ENCODE measurements at regions not wholly inside any gene's neighbourhood (a gene's known extent, or its start where the extent isn't known, plus 50 kb on each side); places are given as distances from the start of the nearest gene placed in this dataset.

GRCh38 chr14:98961191-98961590 lies 310.8 kb downstream of the BCL11B start:
- H3K27ac ChIP-seq (ENCODE audit: insufficient read depth, low read length) = no peak overlapping the region
- no peak overlapping the region for H3K14ac ChIP-seq (replicated peaks; ENCODE audit: low read depth, low read length)
- no peaks in the 10 kb centered on the region for H3K27me3 ChIP-seq (ENCODE audit: control insufficient read depth, insufficient read depth, low read length)
- WGBS, 2 experiments (ENCODE audit: extremely low coverage in 2 of 2, insufficient read length in 1 of 2) = no CpG with 5 or more reads among the region's 4 CpGs
- no peak overlapping the region for H4K5ac ChIP-seq (ENCODE audit: low read depth, low read length)
- no peak overlapping the region for H3K18ac ChIP-seq (ENCODE audit: low read depth, low read length)
- H3K36me3 ChIP-seq (ENCODE audit: control insufficient read depth, insufficient read depth, low read length) = no peaks in the 10 kb centered on the region
- H3K4me1 ChIP-seq (ENCODE audit: control insufficient read depth, insufficient read depth, low read length) = no peaks in the 10 kb centered on the region
- no peaks in the 10 kb centered on the region for H3K79me1 ChIP-seq (ENCODE audit: low read depth in 1 of 2, low read length in 2 of 2)
- H2AK5ac ChIP-seq (ENCODE audit: low read depth, low read length) = no peak overlapping the region
- no peak overlapping the region for H2AK9ac ChIP-seq (replicated peaks; ENCODE audit: low read depth, low read length, poor library complexity)
- DNase-seq (no peak), ATAC-seq (ENCODE audit: low read depth) (no peak)
- ChIA-PET CTCF (no interaction called here), POLR2A (ENCODE audit: unreplicated experiment) (no interaction called here)
- no peak overlapping the region for H2BK20ac ChIP-seq (ENCODE audit: low read depth, low read length)
- no peak overlapping the region for H3K23ac ChIP-seq (ENCODE audit: low read depth, low read length)
- no peaks in the 10 kb centered on the region for H4K20me1 ChIP-seq (ENCODE audit: insufficient read depth, low read length)
- H2BK15ac ChIP-seq (ENCODE audit: low read depth, low read length) = no peak overlapping the region
- intact Hi-C loops (cut with micrococcal nuclease) (no loop called here), in situ Hi-C loops (cut with MboI; ENCODE audit: low sequenced_read_pairs) (no loop called here), dilution Hi-C loops (cut with HindIII; ENCODE audit: low sequenced_read_pairs, unreplicated experiment) (no loop called here)
- TF ChIP-seq ELK1 (IDR thresholded peaks at IDR 0.05; ENCODE audit: borderline replicate concordance, low read depth, low read length) (no peak), MXI1 (IDR thresholded peaks at IDR 0.05; ENCODE audit: borderline replicate concordance, low read depth, low read length) (no peak), RCOR1 (IDR thresholded peaks at IDR 0.05; ENCODE audit: insufficient replicate concordance, low read length) (no peak), MAFK (IDR thresholded peaks at IDR 0.05; ENCODE audit: low read depth, low read length) (no peak), CEBPB (IDR thresholded peaks at IDR 0.05; ENCODE audit: low read depth, low read length) (no peak)
- peaks cover 60% of the 10 kb centered on the region for H3K9me3 ChIP-seq (ENCODE audit: control insufficient read depth, insufficient read depth, low read length)
- BruUV-seq (replicated peaks) = no TSS peak
- no peak overlapping the region for H4K8ac ChIP-seq (ENCODE audit: low read depth in 2 of 2, low read length in 2 of 2)
- no peak overlapping the region for H3K4me2 ChIP-seq (ENCODE audit: low read depth, low read length)
- H4K91ac ChIP-seq (ENCODE audit: insufficient read depth, low read depth, low read length) = no peak overlapping the region
- no peak overlapping the region for H2AFZ ChIP-seq (replicated peaks; ENCODE audit: low read length, poor library complexity)
- no peaks in the 10 kb centered on the region for H3K9me1 ChIP-seq (ENCODE audit: insufficient read depth, low read length)
- no peak overlapping the region for H3K4me3 ChIP-seq (ENCODE audit: insufficient read depth, low read depth, low read length)
- no peak overlapping the region for H3K56ac ChIP-seq (ENCODE audit: extremely low read depth, insufficient read depth, low read length)
- no peak overlapping the region for H3K9ac ChIP-seq (ENCODE audit: low read depth, low read length)
- H3K4ac ChIP-seq (ENCODE audit: low read depth, low read length) = no peak overlapping the region
- no peak overlapping the region for H2BK120ac ChIP-seq (ENCODE audit: low read depth, low read length)
- no peak overlapping the region for H2BK5ac ChIP-seq (ENCODE audit: low read depth, low read length, poor library complexity, severe bottlenecking)

Data from IMR-90 (cell line).